ENCODE measurements at regions not wholly inside any gene's neighbourhood (a gene's known extent, or its start where the extent isn't known, plus 50 kb on each side); places are given as distances from the start of the nearest gene placed in this dataset.

DNA sequence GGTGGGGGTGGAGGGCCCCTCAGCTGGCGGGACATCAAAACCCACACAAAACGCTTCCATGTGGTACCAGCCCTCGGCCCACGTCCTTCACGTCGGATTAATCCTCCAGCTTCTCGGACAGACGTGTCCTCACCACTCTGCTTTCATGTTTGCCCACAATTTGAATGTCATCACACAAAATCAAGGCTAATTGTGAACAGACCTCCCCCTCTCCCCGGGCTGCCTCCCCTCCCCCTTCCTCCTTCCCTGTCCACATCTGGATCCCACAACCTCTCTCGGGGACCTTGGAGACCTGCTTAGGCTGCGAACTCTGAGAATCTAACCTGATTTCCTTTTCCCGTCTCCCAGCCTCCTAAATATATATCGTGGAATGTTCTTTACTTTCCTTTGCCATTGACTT is 262.9 kb downstream of the MN1 start:
- intact Hi-C loops (cut with micrococcal nuclease) = no loop called here
- H3K9me3 Mint-ChIP-seq (ENCODE audit: unreplicated experiment) = no peaks in the 10 kb centered on the region
- CTCF ChIA-PET = interaction anchor here (1.0 kb wide), 1 partner anchor 118 kb away, joined by 5 read pairs; no protein-coding TSS in a partner anchor
- TF ChIP-seq, protein P1, sequence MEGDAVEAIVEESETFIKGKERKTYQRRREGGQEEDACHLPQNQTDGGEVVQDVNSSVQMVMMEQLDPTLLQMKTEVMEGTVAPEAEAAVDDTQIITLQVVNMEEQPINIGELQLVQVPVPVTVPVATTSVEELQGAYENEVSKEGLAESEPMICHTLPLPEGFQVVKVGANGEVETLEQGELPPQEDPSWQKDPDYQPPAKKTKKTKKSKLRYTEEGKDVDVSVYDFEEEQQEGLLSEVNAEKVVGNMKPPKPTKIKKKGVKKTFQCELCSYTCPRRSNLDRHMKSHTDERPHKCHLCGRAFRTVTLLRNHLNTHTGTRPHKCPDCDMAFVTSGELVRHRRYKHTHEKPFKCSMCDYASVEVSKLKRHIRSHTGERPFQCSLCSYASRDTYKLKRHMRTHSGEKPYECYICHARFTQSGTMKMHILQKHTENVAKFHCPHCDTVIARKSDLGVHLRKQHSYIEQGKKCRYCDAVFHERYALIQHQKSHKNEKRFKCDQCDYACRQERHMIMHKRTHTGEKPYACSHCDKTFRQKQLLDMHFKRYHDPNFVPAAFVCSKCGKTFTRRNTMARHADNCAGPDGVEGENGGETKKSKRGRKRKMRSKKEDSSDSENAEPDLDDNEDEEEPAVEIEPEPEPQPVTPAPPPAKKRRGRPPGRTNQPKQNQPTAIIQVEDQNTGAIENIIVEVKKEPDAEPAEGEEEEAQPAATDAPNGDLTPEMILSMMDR (IDR thresholded peaks at IDR 0.05; ENCODE audit: unreplicated experiment) = no peak
- POLR2A ChIA-PET = no interaction called here
- no peak for DNase-seq (ENCODE audit: unreplicated experiment)
- no peak overlapping the region for H3K4me3 Mint-ChIP-seq (ENCODE audit: unreplicated experiment)
- no peak overlapping the region for H3K27ac Mint-ChIP-seq (ENCODE audit: low read depth, unreplicated experiment)
- H3K36me3 Mint-ChIP-seq (ENCODE audit: insufficient read depth, unreplicated experiment) = no peaks in the 10 kb centered on the region
- H3K4me1 Mint-ChIP-seq (ENCODE audit: insufficient read depth, unreplicated experiment) = no peaks in the 10 kb centered on the region
- no peaks in the 10 kb centered on the region for H3K27me3 Mint-ChIP-seq (ENCODE audit: insufficient read depth, unreplicated experiment)
- no TSS peak for BruUV-seq (replicated peaks)

DNA sequence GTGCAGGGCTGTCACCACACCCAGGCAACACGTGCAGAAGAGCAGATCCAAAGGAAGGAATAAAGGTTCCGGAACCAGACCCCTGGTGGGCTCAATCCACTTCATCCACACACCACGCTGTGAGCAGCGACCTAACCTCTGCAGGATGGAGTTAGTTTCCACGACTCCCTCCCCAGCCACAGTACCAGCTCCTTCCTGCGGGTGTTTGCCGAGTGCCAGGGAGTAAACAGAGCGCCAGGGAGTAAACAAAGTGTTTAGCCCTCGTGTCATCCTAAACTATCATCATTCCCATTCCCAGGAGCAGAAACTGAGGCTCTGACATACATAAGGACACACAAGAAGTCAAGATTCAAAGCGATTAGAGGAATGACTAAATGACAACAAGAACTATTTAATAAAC is 261.3 kb downstream of the MN1 start:
- CTCF ChIA-PET = interaction anchor here (0.6 kb wide), 1 partner anchor 63 kb away, joined by 3 read pairs; no protein-coding TSS in a partner anchor
- TF ChIP-seq, protein P1 (IDR thresholded peaks at IDR 0.05; ENCODE audit: unreplicated experiment) = no peak

DNA sequence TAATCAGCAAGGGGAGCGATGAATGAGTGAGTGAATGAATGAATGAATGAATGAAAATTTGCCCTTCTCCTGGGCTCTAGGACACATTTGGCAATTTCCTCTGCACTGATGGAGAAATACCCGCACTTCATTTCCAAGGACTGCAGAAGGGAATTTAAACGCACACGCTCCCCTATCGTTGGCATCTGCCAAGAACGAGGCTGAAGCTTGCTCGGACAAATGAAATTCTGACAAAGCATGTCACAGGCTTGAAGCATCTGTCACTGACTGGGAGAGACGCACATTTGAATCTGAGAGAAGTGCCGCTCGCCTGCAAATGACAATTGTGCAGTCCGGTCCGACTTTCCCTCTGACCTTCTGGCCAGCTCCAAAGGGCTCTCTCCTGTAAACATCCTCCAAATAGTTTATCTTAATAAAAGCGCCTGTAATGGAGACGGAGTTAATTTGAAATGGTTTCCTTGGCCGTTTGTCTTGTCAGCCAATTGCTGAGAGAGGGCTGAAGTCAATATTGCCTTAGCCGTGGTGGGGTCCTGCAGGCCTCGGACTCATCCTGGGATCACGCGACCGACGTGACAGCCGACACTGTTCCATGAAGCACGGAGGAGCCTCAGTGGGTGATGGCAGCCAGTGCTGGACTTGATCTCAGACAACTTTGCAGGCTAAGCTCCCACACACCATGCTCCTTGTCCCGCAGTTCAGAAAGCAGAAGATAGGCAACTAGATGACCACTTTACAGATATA is 260.7 kb downstream of the MN1 start:
- Mint-ChIP-seq H3K4me3 (ENCODE audit: unreplicated experiment) (no peak overlapping the region), H3K9me3 (ENCODE audit: unreplicated experiment) (no peaks in the 10 kb centered on the region), H3K36me3 (ENCODE audit: insufficient read depth, unreplicated experiment) (no peaks in the 10 kb centered on the region), H3K27me3 (ENCODE audit: insufficient read depth, unreplicated experiment) (no peaks in the 10 kb centered on the region), H3K27ac (ENCODE audit: low read depth, unreplicated experiment) (no peak overlapping the region), H3K4me1 (ENCODE audit: insufficient read depth, unreplicated experiment) (no peaks in the 10 kb centered on the region)
- BruUV-seq (replicated peaks) = no TSS peak
- CTCF ChIA-PET = no interaction called here
- no peak for DNase-seq (ENCODE audit: unreplicated experiment)
- TF ChIP-seq, protein P1 (IDR thresholded peaks at IDR 0.05; ENCODE audit: unreplicated experiment) = no peak
- POLR2A ChIA-PET = no interaction called here
- intact Hi-C loops (cut with micrococcal nuclease) = no loop called here

More for the DNA sequence above, 261.3 kb downstream of the MN1 start:
- Mint-ChIP-seq H3K36me3 (ENCODE audit: insufficient read depth, unreplicated experiment) (no peaks in the 10 kb centered on the region), H3K9me3 (ENCODE audit: unreplicated experiment) (no peaks in the 10 kb centered on the region), H3K4me3 (ENCODE audit: unreplicated experiment) (no peak overlapping the region), H3K27ac (ENCODE audit: low read depth, unreplicated experiment) (no peak overlapping the region), H3K27me3 (ENCODE audit: insufficient read depth, unreplicated experiment) (no peaks in the 10 kb centered on the region), H3K4me1 (ENCODE audit: insufficient read depth, unreplicated experiment) (no peaks in the 10 kb centered on the region)
- POLR2A ChIA-PET = no interaction called here
- intact Hi-C loops (cut with micrococcal nuclease) = no loop called here
- BruUV-seq (replicated peaks) = no TSS peak
- no peak for DNase-seq (ENCODE audit: unreplicated experiment)

DNA sequence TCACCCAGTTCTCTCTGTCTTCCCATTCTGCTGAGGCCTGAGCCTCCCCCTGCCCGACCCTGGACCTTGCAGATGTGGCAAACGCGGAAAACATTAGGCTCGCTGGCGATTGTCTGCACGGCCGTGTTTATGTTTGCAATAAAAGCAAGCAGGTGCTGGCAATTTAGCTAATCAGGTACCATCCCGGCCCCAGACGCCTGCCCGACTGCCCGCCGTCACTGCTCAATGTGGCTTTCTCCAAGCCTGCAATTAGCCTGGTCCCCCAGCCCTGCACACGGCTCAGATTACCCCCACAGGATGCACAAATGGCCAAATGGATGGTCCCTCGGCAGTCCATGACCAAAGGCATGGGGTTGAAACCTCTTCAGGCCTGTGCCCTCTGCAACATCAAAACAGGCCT is 259.7 kb downstream of the MN1 start:
- CTCF ChIA-PET = no interaction called here
- H3K4me1 Mint-ChIP-seq (ENCODE audit: insufficient read depth, unreplicated experiment) = no peaks in the 10 kb centered on the region
- no peaks in the 10 kb centered on the region for H3K36me3 Mint-ChIP-seq (ENCODE audit: insufficient read depth, unreplicated experiment)
- no peaks in the 10 kb centered on the region for H3K27me3 Mint-ChIP-seq (ENCODE audit: insufficient read depth, unreplicated experiment)
- intact Hi-C loops (cut with micrococcal nuclease) = no loop called here
- POLR2A ChIA-PET = interaction anchor here (0.7 kb wide), 1 partner anchor 378 kb away, joined by 3 read pairs; no protein-coding TSS in a partner anchor
- no peak for DNase-seq (ENCODE audit: unreplicated experiment)
- no peak overlapping the region for H3K27ac Mint-ChIP-seq (ENCODE audit: low read depth, unreplicated experiment)
- TF ChIP-seq, protein P1 (IDR thresholded peaks at IDR 0.05; ENCODE audit: unreplicated experiment) = no peak
- BruUV-seq (replicated peaks) = no TSS peak
- no peaks in the 10 kb centered on the region for H3K9me3 Mint-ChIP-seq (ENCODE audit: unreplicated experiment)
- no peak overlapping the region for H3K4me3 Mint-ChIP-seq (ENCODE audit: unreplicated experiment)
